Heart left ventricle (tissue), 16 donors: ENCODE measurements at regions not wholly inside any gene's neighbourhood (a gene's known extent, or its start where the extent isn't known, plus 50 kb on each side); places are given as distances from the start of the nearest gene placed in this dataset.

Experiments used
- ATAC-seq, 4 donors: fragments of 200-7000 bp; cut with Tn5 transposase; one replicate each; pipeline ENCODE4 v1.9.1; 2020 to 2022; ENCODE audit warnings: moderate library complexity in 4 of 4, mild to moderate bottlenecking in 3 of 4, moderate number of reproducible peaks in 1 of 4
- DNase-seq, 5 donors: peaks; one replicate each; pipeline ENCODE4 v3.0.0-alpha.2; 2020
- H3K27ac ChIP-seq, 12 donors: fragments of 200-600 bp; sonication (generic) in 4 of 12; one replicate each; pipeline versions ENCODE4 v1.5.0 to v1.8.0; 2016 to 2022; ENCODE audit warnings: mild to moderate bottlenecking in 2 of 12
- H3K27me3 ChIP-seq, 9 donors: fragments of 200-600 bp; sonication (generic) in 2 of 9; one replicate each; pipeline versions ENCODE4 v1.5.1 to v1.8.0; 2016 to 2022; ENCODE audit warnings: mild to moderate bottlenecking in 3 of 9
- H3K36me3 ChIP-seq, 9 donors: fragments of 200-600 bp; sonication (generic) in 2 of 9; one replicate each; pipeline versions ENCODE4 v1.5.0 to v1.8.0; 2018 to 2022; ENCODE audit warnings: mild to moderate bottlenecking in 2 of 9
- H3K4me1 ChIP-seq, 12 donors: fragments of 200-600 bp; sonication (generic) in 4 of 12; one replicate each; pipeline versions ENCODE4 v1.5.0 to v1.8.0; 2016 to 2022; ENCODE audit warnings: mild to moderate bottlenecking in 3 of 12
- H3K4me3 ChIP-seq, 12 donors: fragments of 200-600 bp; sonication (generic) in 4 of 12; one replicate each; pipeline versions ENCODE4 v1.5.0 to v1.8.0; 2017 to 2022; ENCODE audit warnings: mild to moderate bottlenecking in 9 of 12, moderate library complexity in 4 of 12
- H3K9me3 ChIP-seq, 12 donors: fragments of 200-600 bp; sonication (generic) in 4 of 12; one replicate each; pipeline versions ENCODE4 v1.5.0 to v1.8.0; 2016 to 2022; ENCODE audit warnings: mild to moderate bottlenecking in 1 of 12
- POLR2A ChIP-seq, 2 donors: fragments of 450-650 bp; IDR thresholded peaks; one replicate each; pipeline ENCODE4 v1.6.1; 2017; ENCODE audit warnings: antibody characterized with exemption in 2 of 2, mild to moderate bottlenecking in 2 of 2, moderate library complexity in 2 of 2
- WGBS, 4 donors: extraction: QIAGEN DNeasy Blood & Tissue Kit in 2 of 4; methylation state at CpG; one replicate each; pipeline versions ENCODE4 v1.1.5 to v1.1.7; 2013 to 2018; 5-methylcytosine and 5-hydroxymethylcytosine counted together
- intact Hi-C, 10 donors: fragments of 100-400 bp; cut with DNase I; formaldehyde crosslinking; loops; one replicate each; pipeline versions ENCODE4 v1.11.1 to v1.14.2; 2022
- TF ChIP-seq, protein P1 (sequence below), 12 donors: fragments of 200-600 bp; sonication (generic) in 4 of 12; IDR thresholded peaks; one replicate each; pipeline versions ENCODE4 v1.5.0 to v1.8.0; 2018 to 2022; ENCODE audit warnings: antibody characterized with exemption in 12 of 12, mild to moderate bottlenecking in 5 of 12
- donor health status: ischemic (EF 13 %, LVEDD 7.1; RV severe dilation, severe dysfunction).
- donor health status: healthy with polysubstance abuse.
- donor health status: DM: no; HTN: yes; CAD: no.
- donor health status: DM: no; HTN: no; CAD: no.
- donor health status: ischemic (EF 25% LVEDD 6.9; RV normal size, moderate dysfunction).
- donor health status: ischemic (EF 25% LVEDD 5.7; RV mildly dilated, moderate dysfunction).
- donor health status: healthy.
- donor health status: DM: yes; HTN: yes; CAD: no.
- donor health status: ischemic (EF 35%, LVEDD 5.7; RV mildly dilated, moderate dysfunction).
- donor health status: nonischemic (EF 11% LVEDD 7.7; RV severe dilation, severe dysfunction).
- donor health status: DM: yes; HTN: yes; CAD: no.
- donor health status: PGD.
- donor health status: ischemic (EF 29% LVEDD 5.4; RV normal size, mild dysfunction).
- donor health status: nonischemic (EF 23%, LVEDD 6.1; RV moderate dilation, normal function).

DNA sequence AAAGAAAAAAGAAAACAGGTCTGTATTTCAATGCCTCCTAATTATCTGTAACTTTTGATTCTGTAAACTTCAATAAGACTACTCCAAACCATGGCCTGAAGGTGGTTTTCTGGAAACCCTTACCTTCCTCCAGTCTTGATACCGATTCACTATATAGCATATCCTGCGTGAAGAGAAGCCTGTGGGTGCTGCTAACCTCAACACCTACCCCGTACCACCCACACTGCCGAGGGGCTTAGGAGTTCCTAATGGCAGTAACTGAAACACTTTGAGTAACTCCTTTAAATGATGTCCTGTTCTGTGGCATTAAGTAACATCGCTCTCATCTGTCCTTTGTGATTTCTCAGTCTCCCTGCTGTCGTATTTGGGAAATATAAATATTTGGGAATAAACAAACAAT, 104.5 kb upstream of the CARMIL1 start:
- Histone ChIP-seq H3K27me3 (no peaks in the 10 kb centered on the region), H3K4me1 (peaks cover 0 to 67% (median 8%) of the 10 kb centered on the region in 12 donors), H3K4me3 (no peak overlapping the region), H3K36me3 (no peaks in the 10 kb centered on the region), H3K27ac (peak overlapping the region in 2 of 12 donors; percentile 42 to 57), H3K9me3 (no peaks in the 10 kb centered on the region)
- DNase-seq (no peak), ATAC-seq (no peak)
- intact Hi-C loops, result loop anchor here in 2 of 10 donors (5.0 to 10.0 kb wide), 2 partner anchors 37 to 90 kb away; no protein-coding TSS in a partner anchor
- no peak for TF ChIP-seq POLR2A (IDR thresholded peaks at IDR 0.05)
- TF ChIP-seq, protein P1, sequence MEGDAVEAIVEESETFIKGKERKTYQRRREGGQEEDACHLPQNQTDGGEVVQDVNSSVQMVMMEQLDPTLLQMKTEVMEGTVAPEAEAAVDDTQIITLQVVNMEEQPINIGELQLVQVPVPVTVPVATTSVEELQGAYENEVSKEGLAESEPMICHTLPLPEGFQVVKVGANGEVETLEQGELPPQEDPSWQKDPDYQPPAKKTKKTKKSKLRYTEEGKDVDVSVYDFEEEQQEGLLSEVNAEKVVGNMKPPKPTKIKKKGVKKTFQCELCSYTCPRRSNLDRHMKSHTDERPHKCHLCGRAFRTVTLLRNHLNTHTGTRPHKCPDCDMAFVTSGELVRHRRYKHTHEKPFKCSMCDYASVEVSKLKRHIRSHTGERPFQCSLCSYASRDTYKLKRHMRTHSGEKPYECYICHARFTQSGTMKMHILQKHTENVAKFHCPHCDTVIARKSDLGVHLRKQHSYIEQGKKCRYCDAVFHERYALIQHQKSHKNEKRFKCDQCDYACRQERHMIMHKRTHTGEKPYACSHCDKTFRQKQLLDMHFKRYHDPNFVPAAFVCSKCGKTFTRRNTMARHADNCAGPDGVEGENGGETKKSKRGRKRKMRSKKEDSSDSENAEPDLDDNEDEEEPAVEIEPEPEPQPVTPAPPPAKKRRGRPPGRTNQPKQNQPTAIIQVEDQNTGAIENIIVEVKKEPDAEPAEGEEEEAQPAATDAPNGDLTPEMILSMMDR (IDR thresholded peaks at IDR 0.05), result no peak
- WGBS, 4 donors, result 91 to 97% (median 94%) methylated on average over 6 of the region's 6 CpGs

DNA sequence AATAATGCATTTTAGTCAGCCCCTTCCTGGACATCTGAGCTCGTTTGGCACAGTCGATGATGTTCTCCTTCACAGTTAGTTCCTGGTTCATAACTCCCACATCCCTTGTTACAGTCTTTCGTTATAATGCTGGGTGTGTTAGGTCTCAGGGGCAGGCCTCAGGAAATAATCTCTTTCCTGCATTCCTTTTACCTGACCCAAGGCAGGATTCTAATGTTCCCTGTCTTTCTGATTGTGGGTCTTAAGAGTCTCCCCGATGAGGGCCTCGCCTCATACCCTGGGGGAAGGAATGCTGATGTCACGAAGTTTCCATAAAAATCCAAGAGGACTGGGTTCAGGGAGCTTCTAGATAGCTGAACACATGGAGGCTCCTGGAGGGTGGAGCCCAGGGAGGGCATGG, 104.0 kb upstream of the CARMIL1 start:
- TF ChIP-seq POLR2A (IDR thresholded peaks at IDR 0.05), result no peak
- TF ChIP-seq, protein P1 (IDR thresholded peaks at IDR 0.05), result no peak
- H3K36me3 ChIP-seq, result no peaks in the 10 kb centered on the region
- peaks cover 0 to 67% (median 8%) of the 10 kb centered on the region in 12 donors for H3K4me1 ChIP-seq
- 49 to 57% (median 51%) methylated on average over 6 of the region's 6 CpGs for WGBS, 4 donors
- ATAC-seq (peak in 2 of 4 donors; percentile 42 to 57), DNase-seq (no peak)
- no peaks in the 10 kb centered on the region for H3K9me3 ChIP-seq
- H3K4me3 ChIP-seq, result no peak overlapping the region
- intact Hi-C loops, result loop anchor here in 2 of 10 donors (5.0 to 10.0 kb wide), 2 partner anchors 38 to 90 kb away; no protein-coding TSS in a partner anchor
- H3K27ac ChIP-seq, result peak overlapping the region in 7 of 12 donors; percentile 19 to 58 (median 45)
- no peaks in the 10 kb centered on the region for H3K27me3 ChIP-seq

DNA sequence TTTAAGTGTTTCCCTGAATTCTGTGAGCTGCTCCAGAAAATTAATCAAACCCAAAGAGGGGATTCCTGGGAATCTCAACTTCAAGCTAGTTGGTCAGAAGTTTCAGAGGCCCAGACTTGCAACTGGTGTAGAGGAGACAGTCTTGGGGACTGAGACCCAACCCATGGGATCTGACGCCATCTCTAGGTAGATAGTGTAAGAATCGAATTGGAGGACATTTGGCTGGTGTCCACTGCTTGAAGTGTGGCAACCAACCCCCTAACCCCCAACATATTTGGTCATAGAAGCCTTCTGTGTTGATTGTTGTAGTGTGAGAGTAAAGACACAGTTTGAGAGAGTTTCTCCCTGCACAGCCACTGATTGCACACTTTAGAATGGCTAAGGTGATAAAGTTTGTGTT, 103.5 kb upstream of the CARMIL1 start:
- Histone ChIP-seq H3K27me3 (no peaks in the 10 kb centered on the region), H3K36me3 (no peaks in the 10 kb centered on the region), H3K27ac (peak overlapping the region in 7 of 12 donors; percentile 19 to 58 (median 45)), H3K4me3 (no peak overlapping the region), H3K9me3 (no peaks in the 10 kb centered on the region), H3K4me1 (peaks cover 0 to 68% (median 8%) of the 10 kb centered on the region in 12 donors)
- ATAC-seq (no peak), DNase-seq (no peak)
- intact Hi-C loops, result loop anchor here in 2 of 10 donors (5.0 to 10.0 kb wide), 2 partner anchors 38 to 91 kb away; no protein-coding TSS in a partner anchor
- TF ChIP-seq POLR2A (IDR thresholded peaks at IDR 0.05), result no peak
- TF ChIP-seq, protein P1 (IDR thresholded peaks at IDR 0.05), result no peak
- WGBS, 4 donors, result 79 to 93% (median 81%) methylated on average over 2 of the region's 2 CpGs

DNA sequence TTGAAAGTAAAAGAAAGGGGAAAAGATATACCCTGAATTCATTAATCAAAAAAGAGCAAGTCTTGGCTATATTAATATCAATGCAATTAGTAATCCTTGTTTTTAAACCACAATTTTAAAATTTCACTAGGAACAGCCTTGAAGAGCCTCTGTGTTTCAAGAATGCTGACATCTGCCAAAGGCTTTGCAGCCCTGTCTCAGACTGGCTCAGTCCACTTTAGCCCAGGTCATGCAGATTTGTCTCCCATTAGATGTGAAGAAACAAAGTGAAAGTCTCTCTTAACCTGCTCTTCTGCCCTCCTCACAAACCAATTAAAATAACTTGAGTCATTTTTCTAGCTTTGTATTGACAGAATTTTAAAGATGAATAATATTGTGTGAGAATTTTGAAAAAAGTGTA, 102.7 kb upstream of the CARMIL1 start:
- Histone ChIP-seq H3K9me3 (no peaks in the 10 kb centered on the region), H3K4me1 (peaks cover 0 to 65% (median 8%) of the 10 kb centered on the region in 12 donors), H3K27me3 (no peaks in the 10 kb centered on the region), H3K4me3 (no peak overlapping the region), H3K27ac (no peak overlapping the region), H3K36me3 (no peaks in the 10 kb centered on the region)
- no peak for DNase-seq
- intact Hi-C loops, result loop anchor here in 2 of 10 donors (5.0 to 10.0 kb wide), 2 partner anchors 39 to 92 kb away; no protein-coding TSS in a partner anchor
- TF ChIP-seq, protein P1 (IDR thresholded peaks at IDR 0.05), result no peak
- no peak for TF ChIP-seq POLR2A (IDR thresholded peaks at IDR 0.05)
- no peak for ATAC-seq
